ENCODE measurements at regions not wholly inside any gene's neighbourhood (a gene's known extent, or its start where the extent isn't known, plus 50 kb on each side); places are given as distances from the start of the nearest gene placed in this dataset.

GRCh38 chr9:81427870-81428269 is 261.5 kb downstream of the TLE1 start:
- TF ChIP-seq CTCF (IDR thresholded peaks at IDR 0.05) = no peak
- no peak for TF ChIP-seq POLR2A (IDR thresholded peaks at IDR 0.05)
